ENCODE measurements at regions not wholly inside any gene's neighbourhood (a gene's known extent, or its start where the extent isn't known, plus 50 kb on each side); places are given as distances from the start of the nearest gene placed in this dataset.
"Not testable (repeated sequence)": the region's sequence is repeated elsewhere in the genome, so short reads cannot be mapped to it uniquely, and the experiment has no call there.

GRCh38 chr5:53412499-53412898, 67.9 kb upstream of the FST start:
- DNase-seq (ENCODE audit: low spot score); H3K27me3 Mint-ChIP-seq; H3K27ac Mint-ChIP-seq; ATAC-seq; H3K4me3 Mint-ChIP-seq; H3K9me3 Mint-ChIP-seq; H3K36me3 Mint-ChIP-seq: not testable (repeated sequence)
- peaks cover 5 to 12% of the 10 kb centered on the region in 2 donors for H3K4me1 Mint-ChIP-seq (ENCODE audit: low read depth in 2 of 2)

DNA sequence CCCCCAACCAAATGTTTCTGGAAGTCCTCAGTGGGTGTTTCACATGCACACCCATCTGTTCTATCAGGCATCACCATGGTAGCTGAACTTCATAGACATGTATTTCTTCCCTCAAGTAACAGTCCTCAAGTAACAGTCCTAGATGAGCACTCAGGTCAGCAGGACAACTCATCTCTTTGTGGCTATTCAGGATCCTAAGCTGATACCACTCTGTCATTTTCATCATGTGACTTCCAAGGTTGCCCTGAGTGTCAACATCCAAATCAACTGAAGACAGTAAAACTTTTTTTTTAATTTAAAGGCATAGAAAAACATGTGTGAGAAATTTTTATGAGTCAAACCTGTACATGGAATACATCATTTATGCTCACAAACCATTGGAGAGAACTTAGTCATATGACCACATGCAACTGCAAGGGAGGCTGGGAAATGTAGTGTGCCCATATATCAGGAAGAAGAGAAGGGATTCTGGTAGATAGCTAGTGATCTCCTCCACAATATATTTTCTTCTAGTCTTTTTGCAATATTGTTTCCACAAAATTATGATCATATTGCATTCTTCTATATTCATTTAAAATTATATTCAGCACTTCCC, 64.2 kb upstream of the FST start:
- H3K4me3 Mint-ChIP-seq: no peak overlapping the region
- H3K9me3 Mint-ChIP-seq: no peaks in the 10 kb centered on the region
- H3K4me1 Mint-ChIP-seq (ENCODE audit: low read depth in 2 of 2): peaks cover 3 to 8% of the 10 kb centered on the region in 2 donors
- ATAC-seq: no peak
- no peak overlapping the region for H3K27ac Mint-ChIP-seq
- H3K27me3 Mint-ChIP-seq: peaks cover 0 to 4% of the 10 kb centered on the region in 2 donors
- no peak for DNase-seq (ENCODE audit: low spot score)
- H3K36me3 Mint-ChIP-seq: no peaks in the 10 kb centered on the region

DNA sequence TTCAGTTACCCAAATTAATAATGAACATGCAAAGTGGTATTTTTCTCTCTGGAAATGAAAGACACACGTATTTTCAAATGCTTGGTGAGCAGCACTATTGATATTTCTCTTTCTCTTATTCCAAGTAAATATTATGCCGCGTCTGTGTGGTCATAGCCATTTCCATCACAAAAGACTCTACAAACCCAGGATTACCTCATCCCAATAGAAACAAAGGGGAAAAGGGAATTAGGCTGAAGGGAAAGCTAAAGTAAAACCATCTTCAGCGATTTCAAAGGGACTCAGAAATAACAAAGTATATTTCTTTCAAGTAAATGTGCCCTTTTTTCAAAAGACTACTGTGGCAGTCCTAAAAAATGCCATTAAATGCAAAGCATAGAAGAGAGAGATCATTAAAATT, 62.0 kb upstream of the FST start:
- no peak overlapping the region for H3K27ac Mint-ChIP-seq
- H3K4me1 Mint-ChIP-seq (ENCODE audit: low read depth in 2 of 2): no peaks in the 10 kb centered on the region
- DNase-seq (ENCODE audit: low spot score): no peak
- H3K36me3 Mint-ChIP-seq: no peaks in the 10 kb centered on the region
- H3K4me3 Mint-ChIP-seq: no peak overlapping the region
- H3K27me3 Mint-ChIP-seq: peaks cover 4 to 10% of the 10 kb centered on the region in 2 donors
- no peak for ATAC-seq
- H3K9me3 Mint-ChIP-seq: no peaks in the 10 kb centered on the region

DNA sequence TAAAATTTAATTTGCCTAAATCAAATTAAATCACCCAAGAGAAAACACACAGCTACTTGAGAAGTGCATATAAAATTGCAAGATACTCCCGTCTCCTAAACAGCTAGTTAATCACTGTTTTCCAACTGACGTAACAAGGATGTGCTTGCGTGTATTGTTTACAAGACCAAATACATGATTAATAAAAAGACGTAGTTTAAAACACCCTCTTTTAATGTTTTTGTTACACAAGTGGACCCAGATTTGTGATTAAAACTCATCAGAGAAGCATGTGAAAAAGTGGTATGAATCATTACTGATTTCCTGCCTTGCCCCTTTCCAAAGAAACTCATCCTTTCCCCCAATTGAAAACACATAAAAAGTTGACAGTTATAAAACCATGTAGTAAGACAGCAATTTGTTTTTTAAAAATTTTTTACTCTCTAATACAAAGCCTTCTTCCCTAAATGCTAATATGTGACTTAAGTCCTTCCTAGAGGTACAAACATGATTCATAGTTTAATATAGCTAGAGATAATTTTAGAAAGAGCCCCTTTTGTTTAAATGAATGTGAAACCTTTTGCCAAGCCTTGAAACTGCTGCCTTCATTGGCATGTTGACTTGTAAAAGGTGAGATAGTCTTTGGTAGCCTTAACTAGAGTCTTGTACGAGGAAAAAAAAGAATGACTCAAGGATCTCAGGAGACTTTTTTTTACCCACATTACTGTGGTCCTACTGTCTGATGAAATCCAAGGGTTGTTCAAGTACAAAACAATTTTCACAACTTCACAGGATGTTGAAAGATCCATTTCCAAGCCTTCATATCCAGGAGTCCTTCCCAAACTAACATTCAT, 61.4 kb upstream of the FST start:
- Mint-ChIP-seq H3K27ac (no peak overlapping the region), H3K36me3 (no peaks in the 10 kb centered on the region), H3K9me3 (no peaks in the 10 kb centered on the region), H3K4me3 (no peak overlapping the region), H3K27me3 (peaks cover 8 to 10% of the 10 kb centered on the region in 2 donors), H3K4me1 (ENCODE audit: low read depth in 2 of 2) (no peaks in the 10 kb centered on the region)
- ATAC-seq (no peak), DNase-seq (ENCODE audit: low spot score) (no peak)

- Mint-ChIP-seq H3K36me3 (no peaks in the 10 kb centered on the region), H3K4me3 (no peak overlapping the region), H3K4me1 (ENCODE audit: low read depth in 2 of 2) (no peaks in the 10 kb centered on the region), H3K9me3 (no peaks in the 10 kb centered on the region), H3K27ac (no peak overlapping the region), H3K27me3 (peaks cover 10 to 17% of the 10 kb centered on the region in 2 donors)
- ATAC-seq: no peak
- DNase-seq (ENCODE audit: low spot score): no peak
These were observed 57.9 kb upstream of the FST start for GRCh38 chr5:53422539-53422938.

DNA sequence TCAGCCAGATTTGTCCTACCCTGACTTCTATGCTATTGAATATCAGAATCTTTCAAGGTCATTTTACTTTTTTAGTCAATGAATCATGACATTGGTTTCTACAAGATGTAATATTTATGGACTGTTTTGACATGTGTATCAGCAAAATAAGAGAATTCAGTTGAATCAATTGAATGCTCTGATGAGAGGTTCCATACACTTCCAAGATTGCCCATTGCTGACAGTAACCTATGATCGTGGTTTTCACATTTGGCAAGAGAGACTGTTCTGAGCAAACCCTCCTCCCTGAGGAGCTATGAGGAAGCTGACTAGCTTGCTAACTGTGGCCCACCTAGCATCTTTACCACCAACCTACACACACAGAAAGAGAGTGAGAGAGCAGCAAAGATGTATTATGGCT, 56.7 kb upstream of the FST start:
- no peaks in the 10 kb centered on the region for H3K4me1 Mint-ChIP-seq (ENCODE audit: low read depth in 2 of 2)
- no peak overlapping the region for H3K27ac Mint-ChIP-seq
- no peak for ATAC-seq
- H3K27me3 Mint-ChIP-seq: peaks cover 10 to 12% of the 10 kb centered on the region in 2 donors
- H3K36me3 Mint-ChIP-seq: no peaks in the 10 kb centered on the region
- H3K4me3 Mint-ChIP-seq: no peak overlapping the region
- H3K9me3 Mint-ChIP-seq: no peaks in the 10 kb centered on the region
- no peak for DNase-seq (ENCODE audit: low spot score)

DNA sequence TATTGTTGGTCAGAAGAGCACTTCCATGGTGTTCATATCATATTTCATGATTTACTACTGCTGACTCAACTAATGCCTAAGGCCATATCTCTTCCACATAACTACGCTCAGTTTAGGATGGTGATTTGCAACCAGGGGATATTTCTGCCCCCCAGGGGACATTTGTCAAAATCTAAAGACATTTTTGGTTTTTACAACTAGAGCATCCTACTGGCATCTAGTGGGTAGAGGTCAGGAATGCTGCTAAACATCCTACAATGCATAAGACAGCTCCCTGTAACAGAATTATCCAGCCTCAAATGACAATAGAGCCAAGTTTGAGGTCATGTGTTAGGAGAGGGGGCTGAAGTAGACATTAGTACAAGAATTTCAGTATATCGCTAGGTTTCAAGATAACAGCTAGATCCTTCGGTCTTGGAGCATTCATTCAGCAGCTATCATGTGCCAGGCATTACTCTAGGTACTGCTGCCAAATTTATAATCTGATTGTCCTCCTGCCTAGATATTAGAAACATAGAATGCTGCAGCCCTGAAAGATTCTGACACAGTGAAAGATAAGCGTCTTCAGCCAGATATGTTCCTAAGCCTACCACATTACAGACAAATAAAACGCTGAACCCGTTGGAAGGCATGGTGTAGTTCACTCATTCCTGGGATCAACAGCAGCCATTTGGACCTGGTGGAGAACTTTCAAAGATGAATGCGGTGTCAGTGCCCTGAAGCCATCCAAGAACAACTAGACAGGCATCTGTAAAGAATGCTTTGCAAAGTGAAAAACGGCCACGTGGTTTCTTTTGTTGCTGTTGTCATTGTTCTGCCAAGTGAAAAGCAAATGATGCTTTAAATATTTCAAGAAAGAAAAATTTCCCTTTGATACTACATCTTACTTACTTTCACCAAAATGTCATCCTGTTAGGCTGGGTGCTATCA, 55.5 kb upstream of the FST start:
- Mint-ChIP-seq H3K27me3 (peaks cover 16 to 22% of the 10 kb centered on the region in 2 donors), H3K36me3 (no peaks in the 10 kb centered on the region), H3K27ac (no peak overlapping the region), H3K4me1 (ENCODE audit: low read depth in 2 of 2) (no peaks in the 10 kb centered on the region), H3K9me3 (no peaks in the 10 kb centered on the region), H3K4me3 (no peak overlapping the region)
- no peak for ATAC-seq
- no peak for DNase-seq (ENCODE audit: low spot score)

- ATAC-seq (no peak), DNase-seq (ENCODE audit: low spot score) (no peak)
- H3K4me3 Mint-ChIP-seq: no peak overlapping the region
- no peaks in the 10 kb centered on the region for H3K9me3 Mint-ChIP-seq
- no peaks in the 10 kb centered on the region for H3K4me1 Mint-ChIP-seq (ENCODE audit: low read depth in 2 of 2)
- H3K36me3 Mint-ChIP-seq: no peaks in the 10 kb centered on the region
- H3K27me3 Mint-ChIP-seq: peaks cover 16 to 22% of the 10 kb centered on the region in 2 donors
- no peak overlapping the region for H3K27ac Mint-ChIP-seq
These were observed 54.5 kb upstream of the FST start for GRCh38 chr5:53425687-53426511.

- DNase-seq (ENCODE audit: low spot score): no peak
- Mint-ChIP-seq H3K27ac (no peak overlapping the region), H3K36me3 (no peaks in the 10 kb centered on the region), H3K9me3 (no peaks in the 10 kb centered on the region), H3K4me3 (no peak overlapping the region), H3K4me1 (ENCODE audit: low read depth in 2 of 2) (no peaks in the 10 kb centered on the region), H3K27me3 (peaks cover 16 to 22% of the 10 kb centered on the region in 2 donors)
- ATAC-seq: no peak
These were observed 54.0 kb upstream of the FST start for GRCh38 chr5:53426512-53426830.

- ATAC-seq (no peak), DNase-seq (ENCODE audit: low spot score) (no peak)
- Mint-ChIP-seq H3K4me1 (ENCODE audit: low read depth in 2 of 2) (no peaks in the 10 kb centered on the region), H3K9me3 (no peaks in the 10 kb centered on the region), H3K4me3 (no peak overlapping the region), H3K27ac (no peak overlapping the region), H3K27me3 (peaks cover 16 to 22% of the 10 kb centered on the region in 2 donors), H3K36me3 (no peaks in the 10 kb centered on the region)
These were observed 53.6 kb upstream of the FST start for GRCh38 chr5:53426878-53427277.

- Mint-ChIP-seq H3K27ac (no peak overlapping the region), H3K9me3 (no peaks in the 10 kb centered on the region), H3K27me3 (peaks cover 16% of the 10 kb centered on the region in 2 donors), H3K4me1 (ENCODE audit: low read depth in 2 of 2) (no peaks in the 10 kb centered on the region), H3K36me3 (no peaks in the 10 kb centered on the region), H3K4me3 (no peak overlapping the region)
- ATAC-seq (no peak), DNase-seq (ENCODE audit: low spot score) (no peak)
These were observed 52.5 kb upstream of the FST start for GRCh38 chr5:53427965-53428364.

DNA sequence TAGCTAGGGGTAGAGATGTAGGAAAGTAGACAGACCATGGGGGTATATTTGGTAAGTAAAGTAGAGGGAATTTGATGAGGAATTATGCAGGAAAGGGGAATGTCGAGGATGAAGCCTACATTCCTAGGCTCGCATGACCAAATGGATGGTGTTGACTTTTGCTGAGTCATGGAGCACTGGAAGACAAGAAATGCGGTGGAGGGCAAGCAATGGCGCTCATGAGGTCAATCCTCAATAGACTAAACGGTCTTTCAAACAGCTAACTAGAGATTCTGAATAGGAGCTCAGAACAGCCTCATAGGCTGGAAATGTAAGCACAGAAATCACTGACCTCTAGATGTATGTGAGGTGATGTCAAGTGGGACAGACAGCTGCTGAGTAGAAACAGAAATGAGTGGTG, 50.7 kb upstream of the FST start:
- H3K27ac Mint-ChIP-seq: no peak overlapping the region
- no peak for DNase-seq (ENCODE audit: low spot score)
- no peak for ATAC-seq

DNA sequence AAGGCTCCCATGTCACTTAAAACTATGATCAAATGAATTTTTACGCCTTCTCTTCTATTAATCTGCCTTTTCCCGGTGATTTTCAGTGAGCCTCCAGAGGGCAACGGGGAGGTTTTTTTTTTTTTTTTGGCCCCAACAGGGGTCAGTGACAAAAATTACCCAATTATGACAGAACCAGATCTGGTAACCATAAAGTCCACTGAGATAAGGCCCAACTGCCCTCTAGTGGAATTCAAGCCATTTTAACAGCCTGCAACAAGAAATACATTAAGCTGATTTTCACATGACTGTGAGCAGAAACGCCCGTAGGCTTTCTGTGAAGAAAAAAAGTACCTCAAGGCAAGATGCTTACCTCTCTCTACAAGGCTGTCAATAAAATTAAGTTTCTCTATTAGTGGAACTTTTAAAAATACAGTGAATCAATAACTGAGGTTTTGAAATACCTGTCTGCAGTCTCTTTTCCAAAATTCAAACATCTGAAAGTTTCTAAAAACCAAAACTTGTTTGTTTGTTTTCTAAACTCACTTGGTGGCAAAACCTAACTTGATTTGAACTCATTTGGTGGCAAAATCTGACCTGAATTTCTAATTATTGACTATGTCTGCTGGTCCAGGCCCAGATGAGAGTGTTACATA, 49.7 kb upstream of the FST start:
- no peak overlapping the region for H3K27ac Mint-ChIP-seq
- H3K27me3 Mint-ChIP-seq: peaks cover 5 to 26% of the 10 kb centered on the region in 2 donors
- no peaks in the 10 kb centered on the region for H3K36me3 Mint-ChIP-seq
- H3K4me3 Mint-ChIP-seq: no peak overlapping the region
- ATAC-seq (no peak), DNase-seq (ENCODE audit: low spot score) (no peak)
- no peaks in the 10 kb centered on the region for H3K9me3 Mint-ChIP-seq
- no peaks in the 10 kb centered on the region for H3K4me1 Mint-ChIP-seq (ENCODE audit: low read depth in 2 of 2)

More for the DNA sequence above, 50.7 kb upstream of the FST start:
- H3K9me3 Mint-ChIP-seq: no peaks in the 10 kb centered on the region
- peaks cover 6 to 26% of the 10 kb centered on the region in 2 donors for H3K27me3 Mint-ChIP-seq
- H3K4me3 Mint-ChIP-seq: no peak overlapping the region
- H3K4me1 Mint-ChIP-seq (ENCODE audit: low read depth in 2 of 2): no peaks in the 10 kb centered on the region
- H3K36me3 Mint-ChIP-seq: no peaks in the 10 kb centered on the region

Measured in natural killer cell treated with Interleukin-12 subunit alpha and Interleukin-12 subunit beta and Interleukin-15 and Interleukin-18, amount 100 ng/mL, for 72 hours (primary cell).